ENCODE measurements at regions not wholly inside any gene's neighbourhood (a gene's known extent, or its start where the extent isn't known, plus 50 kb on each side); places are given as distances from the start of the nearest gene placed in this dataset.

- no peak for DNase-seq (ENCODE audit: extremely low read depth in 1 of 11, low read depth in 9 of 11, low spot score in 4 of 11)
Measured at GRCh38 chr2:193590831-193591230, 1396.1 kb upstream of the TMEFF2 start.

- DNase-seq (ENCODE audit: extremely low read depth in 1 of 11, low read depth in 9 of 11, low spot score in 4 of 11), result no peak
Measured at GRCh38 chr2:193584522-193584938, 1389.8 kb upstream of the TMEFF2 start.

GRCh38 chr2:193583638-193584400, 1389.1 kb upstream of the TMEFF2 start:
- no peak for DNase-seq (ENCODE audit: extremely low read depth in 1 of 11, low read depth in 9 of 11, low spot score in 4 of 11)

- DNase-seq (ENCODE audit: extremely low read depth in 1 of 11, low read depth in 9 of 11, low spot score in 4 of 11), result no peak
Measured at GRCh38 chr2:193581807-193582206, 1387.1 kb upstream of the TMEFF2 start.

- no peak for DNase-seq (ENCODE audit: extremely low read depth in 1 of 11, low read depth in 9 of 11, low spot score in 4 of 11)
Measured at GRCh38 chr2:193580176-193580950, 1385.6 kb upstream of the TMEFF2 start.

- no peak for DNase-seq (ENCODE audit: extremely low read depth in 1 of 11, low read depth in 9 of 11, low spot score in 4 of 11)
Measured at GRCh38 chr2:193566886-193567285, 1372.2 kb upstream of the TMEFF2 start.

- no peak for DNase-seq (ENCODE audit: extremely low read depth in 1 of 11, low read depth in 9 of 11, low spot score in 4 of 11)
Measured at GRCh38 chr2:193566276-193566675, 1371.5 kb upstream of the TMEFF2 start.

GRCh38 chr2:193562031-193562430, 1367.3 kb upstream of the TMEFF2 start:
- no peak for DNase-seq (ENCODE audit: extremely low read depth in 1 of 11, low read depth in 9 of 11, low spot score in 4 of 11)

GRCh38 chr2:193561054-193561453, 1366.3 kb upstream of the TMEFF2 start:
- no peak for DNase-seq (ENCODE audit: extremely low read depth in 1 of 11, low read depth in 9 of 11, low spot score in 4 of 11)

- no peak for DNase-seq (ENCODE audit: extremely low read depth in 1 of 11, low read depth in 9 of 11, low spot score in 4 of 11)
Measured at GRCh38 chr2:193556766-193557470, 1362.2 kb upstream of the TMEFF2 start.

GRCh38 chr2:193549661-193550060, 1354.9 kb upstream of the TMEFF2 start:
- DNase-seq (ENCODE audit: extremely low read depth in 1 of 11, low read depth in 9 of 11, low spot score in 4 of 11), result no peak

- DNase-seq (ENCODE audit: extremely low read depth in 1 of 11, low read depth in 9 of 11, low spot score in 4 of 11), result no peak
Measured at GRCh38 chr2:193542762-193543161, 1348.0 kb upstream of the TMEFF2 start.

GRCh38 chr2:193539188-193539587, 1344.5 kb upstream of the TMEFF2 start:
- no peak for DNase-seq (ENCODE audit: extremely low read depth in 1 of 11, low read depth in 9 of 11, low spot score in 4 of 11)

- DNase-seq (ENCODE audit: extremely low read depth in 1 of 11, low read depth in 9 of 11, low spot score in 4 of 11), result no peak
Measured at GRCh38 chr2:193538061-193538460, 1343.3 kb upstream of the TMEFF2 start.

GRCh38 chr2:193537531-193537930, 1342.8 kb upstream of the TMEFF2 start:
- DNase-seq (ENCODE audit: extremely low read depth in 1 of 11, low read depth in 9 of 11, low spot score in 4 of 11), result no peak

GRCh38 chr2:193528458-193528857, 1333.7 kb upstream of the TMEFF2 start:
- DNase-seq (ENCODE audit: extremely low read depth in 1 of 11, low read depth in 9 of 11, low spot score in 4 of 11), result no peak

GRCh38 chr2:193527146-193527545, 1332.4 kb upstream of the TMEFF2 start:
- DNase-seq (ENCODE audit: extremely low read depth in 1 of 11, low read depth in 9 of 11, low spot score in 4 of 11), result no peak

- no peak for DNase-seq (ENCODE audit: extremely low read depth in 1 of 11, low read depth in 9 of 11, low spot score in 4 of 11)
Measured at GRCh38 chr2:193523662-193524061, 1328.9 kb upstream of the TMEFF2 start.

GRCh38 chr2:193521523-193521922, 1326.8 kb upstream of the TMEFF2 start:
- no peak for DNase-seq (ENCODE audit: extremely low read depth in 1 of 11, low read depth in 9 of 11, low spot score in 4 of 11)
